Transverse colon (tissue), 4 donors: ENCODE measurements at regions not wholly inside any gene's neighbourhood (a gene's known extent, or its start where the extent isn't known, plus 50 kb on each side); places are given as distances from the start of the nearest gene placed in this dataset.

Source experiments
- DNase-seq: peaks from one replicate; pipeline ENCODE4 v3.0.0-alpha.2; 2019
- H3K27ac ChIP-seq, 4 donors: fragments of 200-600 bp; sonication (generic); 2 replicates each; pipeline ENCODE4 v1.5.1; 2016 to 2018; ENCODE audit warnings: inconsistent platforms in 4 of 4
- H3K27me3 ChIP-seq: fragments of 200-600 bp; sonication (generic); 2 replicates; pipeline ENCODE4 v1.5.1; 2017; ENCODE audit warnings: inconsistent platforms
- H3K36me3 ChIP-seq, 4 donors: fragments of 200-600 bp; sonication (generic); 2 replicates each; pipeline ENCODE4 v1.5.1; 2017 to 2019; ENCODE audit warnings: inconsistent platforms in 4 of 4
- H3K4me1 ChIP-seq, 4 donors: fragments of 200-600 bp; sonication (generic); 2 replicates each; pipeline ENCODE4 v1.5.1; 2017 to 2020; ENCODE audit warnings: inconsistent platforms in 4 of 4
- H3K4me3 ChIP-seq, 4 donors: fragments of 200-600 bp; sonication (generic); 1 replicate in 1 of 4; 2 replicates in 3 of 4; pipeline versions ENCODE4 v1.5.1 to v1.6.1; 2017 to 2019; ENCODE audit warnings: inconsistent platforms in 4 of 4
- H3K9me3 ChIP-seq, 2 donors: fragments of 200-600 bp; sonication (generic); 2 replicates each; pipeline ENCODE4 v1.5.1; 2017 to 2019; ENCODE audit warnings: inconsistent platforms in 2 of 2
- EP300 ChIP-seq: sonication (generic); formaldehyde crosslinking; IDR thresholded peaks from one replicate; pipeline ENCODE4 v1.6.1; 2017; ENCODE audit warnings: antibody characterized with exemption, low read depth
- POLR2A ChIP-seq: fragments of 450-650 bp; IDR thresholded peaks from one replicate; pipeline ENCODE4 v1.6.1; 2016; ENCODE audit warnings: antibody characterized with exemption, mild to moderate bottlenecking, moderate library complexity
- POLR2AphosphoS5 ChIP-seq, 3 donors: sonication (generic); formaldehyde crosslinking; IDR thresholded peaks; one replicate each; pipeline ENCODE4 v1.6.1; 2016; ENCODE audit warnings: antibody characterized with exemption in 3 of 3
- WGBS, 2 donors: methylation state at CpG; one replicate each; pipeline ENCODE4 v1.1.5; 2018; ENCODE audit warnings: low coverage in 1 of 2; 5-methylcytosine and 5-hydroxymethylcytosine counted together
- in situ Hi-C, 4 donors: fragments of 200-750 bp; cut with MboI; loops; one replicate each; pipeline versions ENCODE4 v1.15.0 to v1.15.1; 2017; ENCODE audit warnings: low sequenced_read_pairs in 3 of 4, low pct_ligation_motif_present in 1 of 4, low pct_unique_long_range_greater_than_20kb in 1 of 4
- intact Hi-C: fragments of 100-400 bp; cut with DNase I; formaldehyde crosslinking; loops from one replicate; pipeline ENCODE4 v1.15.1; 2023; ENCODE audit warnings: low total_unique reads
- TF ChIP-seq, protein P1 (sequence below), 5 experiments: fragments of 200-600 bp in 3 of 5; fragments of 450-650 bp in 2 of 5; sonication (generic) in 3 of 5; IDR thresholded peaks; 1 replicate in 2 of 5; 2 replicates in 3 of 5; pipeline ENCODE4 v1.5.1; 2016 to 2017; ENCODE audit warnings: antibody characterized with exemption in 5 of 5, inconsistent platforms in 3 of 5, mild to moderate bottlenecking in 2 of 5, moderate library complexity in 1 of 5

DNA sequence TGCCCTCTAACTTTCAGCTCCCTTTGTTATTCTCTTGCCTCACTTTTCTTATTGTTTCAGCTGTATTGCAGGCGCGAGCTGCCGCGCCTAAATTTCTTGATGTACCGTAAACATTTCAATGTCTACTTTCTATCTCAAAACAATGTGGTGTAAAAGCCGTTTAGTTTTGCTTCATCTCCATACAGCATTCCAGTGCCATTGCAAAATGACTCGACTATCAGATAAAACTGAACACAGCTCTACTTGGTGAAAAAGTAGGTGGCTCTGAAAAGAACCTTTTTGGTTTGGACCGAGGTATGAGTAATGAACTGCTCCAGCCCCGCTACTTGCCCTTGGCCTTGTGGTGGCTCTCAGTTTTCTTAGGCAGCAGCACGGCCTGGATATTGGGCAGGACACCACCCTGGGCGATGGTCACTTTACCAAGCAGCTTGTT is 74.6 kb downstream of the OR2B2 start:
- in situ Hi-C loops (no loop called here), intact Hi-C loops (no loop called here)
- TF ChIP-seq POLR2AphosphoS5 (IDR thresholded peaks at IDR 0.05): no peak
- TF ChIP-seq, protein P1, sequence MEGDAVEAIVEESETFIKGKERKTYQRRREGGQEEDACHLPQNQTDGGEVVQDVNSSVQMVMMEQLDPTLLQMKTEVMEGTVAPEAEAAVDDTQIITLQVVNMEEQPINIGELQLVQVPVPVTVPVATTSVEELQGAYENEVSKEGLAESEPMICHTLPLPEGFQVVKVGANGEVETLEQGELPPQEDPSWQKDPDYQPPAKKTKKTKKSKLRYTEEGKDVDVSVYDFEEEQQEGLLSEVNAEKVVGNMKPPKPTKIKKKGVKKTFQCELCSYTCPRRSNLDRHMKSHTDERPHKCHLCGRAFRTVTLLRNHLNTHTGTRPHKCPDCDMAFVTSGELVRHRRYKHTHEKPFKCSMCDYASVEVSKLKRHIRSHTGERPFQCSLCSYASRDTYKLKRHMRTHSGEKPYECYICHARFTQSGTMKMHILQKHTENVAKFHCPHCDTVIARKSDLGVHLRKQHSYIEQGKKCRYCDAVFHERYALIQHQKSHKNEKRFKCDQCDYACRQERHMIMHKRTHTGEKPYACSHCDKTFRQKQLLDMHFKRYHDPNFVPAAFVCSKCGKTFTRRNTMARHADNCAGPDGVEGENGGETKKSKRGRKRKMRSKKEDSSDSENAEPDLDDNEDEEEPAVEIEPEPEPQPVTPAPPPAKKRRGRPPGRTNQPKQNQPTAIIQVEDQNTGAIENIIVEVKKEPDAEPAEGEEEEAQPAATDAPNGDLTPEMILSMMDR (IDR thresholded peaks at IDR 0.05): no peak
- no peak for TF ChIP-seq EP300
- TF ChIP-seq POLR2A: no peak
- peak overlapping the region; percentile 40 to 82 (median 60) for H3K4me3 ChIP-seq
- H3K27me3 ChIP-seq: no peaks in the 10 kb centered on the region
- peaks cover 0 to 35% (median 7%) of the 10 kb centered on the region in 4 donors for H3K4me1 ChIP-seq
- DNase-seq: no peak
- no peaks in the 10 kb centered on the region for H3K36me3 ChIP-seq
- WGBS, 2 donors: 0 to 3% methylated on average over 6 to 11 of the region's 11 CpGs
- H3K9me3 ChIP-seq: no peaks in the 10 kb centered on the region
- peak overlapping the region; percentile 96 to 99 (median 98) for H3K27ac ChIP-seq

DNA sequence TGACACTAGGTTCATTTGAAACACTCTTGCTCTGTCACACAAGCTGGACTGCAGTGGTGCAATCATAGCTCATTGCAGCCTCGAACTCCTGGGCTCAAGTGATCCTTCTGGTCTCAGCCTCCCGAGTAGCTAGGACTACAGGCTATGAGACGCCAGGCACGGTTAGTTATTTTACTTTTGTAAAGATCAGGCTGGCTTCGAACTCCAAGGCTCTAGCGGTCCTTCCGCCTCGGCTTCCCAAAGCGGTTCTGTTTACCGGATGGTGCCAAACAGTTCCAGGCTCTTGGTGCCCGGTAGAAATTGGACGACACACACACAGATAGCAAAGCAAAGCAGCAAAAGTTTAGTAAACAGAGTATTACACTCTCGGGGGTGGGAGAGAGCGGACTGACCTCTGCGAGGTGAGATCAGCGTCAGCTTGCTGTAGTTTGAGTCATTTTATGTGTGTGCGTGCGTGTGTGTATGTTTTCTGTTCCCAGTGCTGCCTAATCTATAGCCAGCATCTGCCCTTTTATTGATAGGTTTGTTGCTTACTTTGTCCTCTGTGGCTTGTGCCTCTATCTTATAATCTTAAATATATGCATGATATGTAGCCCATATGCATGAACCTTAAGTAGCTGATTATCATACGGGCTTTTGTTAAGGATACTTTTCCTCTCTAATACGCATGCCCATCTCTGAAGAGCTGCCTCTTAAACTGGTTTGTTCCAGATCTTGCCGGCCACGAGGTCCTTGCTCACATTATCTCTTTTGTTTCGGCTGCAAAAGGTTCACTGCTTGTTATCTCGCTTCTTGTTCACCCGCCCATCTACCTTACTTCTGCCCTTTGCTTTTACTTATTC is 75.2 kb downstream of the OR2B2 start:
- H3K36me3 ChIP-seq: no peaks in the 10 kb centered on the region
- H3K4me1 ChIP-seq: peaks cover 0 to 37% (median 7%) of the 10 kb centered on the region in 4 donors
- intact Hi-C loops (no loop called here), in situ Hi-C loops (no loop called here)
- H3K9me3 ChIP-seq: no peaks in the 10 kb centered on the region
- peak overlapping the region; percentile 23 to 82 (median 60) for H3K4me3 ChIP-seq
- peak; percentile 60 for TF ChIP-seq POLR2A
- no peak for TF ChIP-seq EP300
- peak; percentile 73 to 86 (median 85) for TF ChIP-seq POLR2AphosphoS5 (IDR thresholded peaks at IDR 0.05)
- TF ChIP-seq, protein P1 (IDR thresholded peaks at IDR 0.05): no peak
- no peaks in the 10 kb centered on the region for H3K27me3 ChIP-seq
- H3K27ac ChIP-seq: peak overlapping the region; percentile 96 to 99 (median 98)
- WGBS, 2 donors: 1 to 2% methylated on average over 10 to 25 of the region's 25 CpGs
- DNase-seq: peak; percentile 72

DNA sequence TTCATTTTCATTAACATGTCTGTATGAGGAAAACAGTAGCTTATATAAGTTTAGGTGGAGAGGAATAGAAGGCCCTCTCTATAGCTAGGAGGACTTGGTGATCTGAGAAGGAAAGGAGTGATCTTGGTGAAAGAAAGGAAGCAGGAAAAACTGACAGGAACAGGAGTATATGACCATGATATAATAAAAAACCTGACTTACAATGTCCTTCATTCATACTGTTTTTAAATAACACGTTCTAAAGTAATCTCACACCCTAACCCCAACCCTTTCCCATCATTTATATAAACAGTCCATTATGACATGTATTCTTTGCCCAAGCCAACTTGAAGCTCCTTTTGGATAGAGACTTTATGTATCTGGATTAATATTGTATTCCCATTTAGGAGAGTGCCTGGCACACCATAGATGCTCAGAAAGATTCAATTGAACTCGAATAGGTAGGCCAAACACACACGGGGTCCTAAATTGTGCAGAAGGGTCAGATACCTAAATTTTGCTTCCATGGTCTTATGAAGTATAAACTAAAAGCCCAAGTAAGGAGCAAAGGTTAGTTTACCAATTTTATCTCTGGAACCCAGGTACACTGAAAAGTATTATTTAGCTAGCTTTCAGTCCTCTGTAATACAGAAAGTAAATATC is 75.9 kb downstream of the OR2B2 start:
- H3K4me3 ChIP-seq: peak overlapping the region; percentile 23 to 82 (median 60)
- no peaks in the 10 kb centered on the region for H3K27me3 ChIP-seq
- H3K4me1 ChIP-seq: peaks cover 0 to 42% (median 9%) of the 10 kb centered on the region in 4 donors
- DNase-seq: no peak
- H3K36me3 ChIP-seq: no peaks in the 10 kb centered on the region
- in situ Hi-C loops (no loop called here), intact Hi-C loops (no loop called here)
- H3K9me3 ChIP-seq: no peaks in the 10 kb centered on the region
- TF ChIP-seq POLR2A (no peak), POLR2AphosphoS5 (IDR thresholded peaks at IDR 0.05) (peak in 1 of 3 donors; percentile 9)
- TF ChIP-seq, protein P1 (IDR thresholded peaks at IDR 0.05): no peak
- whole genome bisulfite sequencing, 2 donors: 5 to 10% methylated on average over 3 of the region's 3 CpGs
- H3K27ac ChIP-seq: peak overlapping the region; percentile 96 to 99 (median 98)

DNA sequence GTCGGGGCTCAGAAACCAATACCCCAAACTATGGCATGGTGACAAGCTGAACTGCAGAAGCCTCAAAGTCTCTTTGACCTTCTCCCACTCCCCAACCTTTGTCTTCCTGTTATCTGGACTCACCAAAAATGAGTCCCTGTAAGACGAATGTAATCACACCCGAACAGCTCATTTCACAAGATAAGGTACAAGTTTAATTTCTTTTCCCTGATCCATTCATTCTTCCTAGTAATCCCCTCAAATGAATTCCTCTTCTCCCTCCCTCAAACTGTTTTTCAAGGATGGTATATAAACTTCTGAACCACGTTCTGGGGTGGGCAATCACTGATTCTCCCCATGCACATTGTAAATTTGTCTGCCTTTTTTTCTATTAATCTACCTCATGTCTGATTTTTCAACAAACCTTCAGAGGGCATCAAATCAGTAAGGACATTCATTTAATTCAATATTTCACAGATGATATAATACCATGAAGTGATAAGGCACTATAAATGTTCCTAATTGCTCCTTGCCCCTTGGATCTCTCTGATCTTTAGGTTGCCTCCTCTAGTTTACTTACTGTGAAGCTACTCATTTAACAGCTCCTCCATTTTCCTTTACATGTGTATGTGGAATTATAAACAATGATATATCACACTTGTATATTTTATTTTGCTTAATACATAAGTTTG is 77.2 kb downstream of the OR2B2 start:
- 84 to 86% methylated on average over 4 of the region's 4 CpGs for WGBS, 2 donors
- Histone ChIP-seq H3K27ac (peak overlapping the region in 1 of 4 donors; percentile 98), H3K9me3 (no peaks in the 10 kb centered on the region), H3K4me1 (peaks cover 0 to 43% (median 14%) of the 10 kb centered on the region in 4 donors), H3K4me3 (no peak overlapping the region), H3K36me3 (no peaks in the 10 kb centered on the region), H3K27me3 (no peaks in the 10 kb centered on the region)
- intact Hi-C loops: no loop called here
- in situ Hi-C loops: no loop called here
- TF ChIP-seq, protein P1 (IDR thresholded peaks at IDR 0.05): no peak
- no peak for TF ChIP-seq POLR2A
- TF ChIP-seq EP300: no peak
- TF ChIP-seq POLR2AphosphoS5 (IDR thresholded peaks at IDR 0.05): no peak
- DNase-seq: no peak
